Activated CD4-positive, alpha-beta T cell treated with anti-CD3 and anti-CD28 coated beads, Interleukin-2, amount 10 ng/mL, durations not matched to agents 24 days and 14 days (primary cell): ENCODE measurements at regions not wholly inside any gene's neighbourhood (a gene's known extent, or its start where the extent isn't known, plus 50 kb on each side); places are given as distances from the start of the nearest gene placed in this dataset.

ENCODE experiments used
- DNase-seq: peaks from one replicate; pipeline ENCODE4 v3.0.0; 2022
- H3K27ac Mint-ChIP-seq: one replicate; pipeline ENCODE4 v1.8.0; 2022; ENCODE audit warnings: mild to moderate bottlenecking, mixed read lengths
- H3K27me3 Mint-ChIP-seq: one replicate; pipeline ENCODE4 v1.8.0; 2022; ENCODE audit warnings: mixed read lengths
- H3K36me3 Mint-ChIP-seq: one replicate; pipeline ENCODE4 v1.8.0; 2022; ENCODE audit warnings: low read depth, mild to moderate bottlenecking, mixed read lengths
- H3K4me1 Mint-ChIP-seq: one replicate; pipeline ENCODE4 v1.8.0; 2021; ENCODE audit warnings: mixed read lengths
- H3K4me3 Mint-ChIP-seq: one replicate; pipeline ENCODE4 v1.8.0; 2022; ENCODE audit warnings: mild to moderate bottlenecking, moderate library complexity, mixed read lengths
- H3K9me3 Mint-ChIP-seq: one replicate; pipeline ENCODE4 v1.8.0; 2021; ENCODE audit warnings: mixed read lengths
- intact Hi-C: fragments of 100-400 bp; cut with micrococcal nuclease; formaldehyde crosslinking; loops from one replicate; pipeline ENCODE4 v1.15.1; 2023

DNA sequence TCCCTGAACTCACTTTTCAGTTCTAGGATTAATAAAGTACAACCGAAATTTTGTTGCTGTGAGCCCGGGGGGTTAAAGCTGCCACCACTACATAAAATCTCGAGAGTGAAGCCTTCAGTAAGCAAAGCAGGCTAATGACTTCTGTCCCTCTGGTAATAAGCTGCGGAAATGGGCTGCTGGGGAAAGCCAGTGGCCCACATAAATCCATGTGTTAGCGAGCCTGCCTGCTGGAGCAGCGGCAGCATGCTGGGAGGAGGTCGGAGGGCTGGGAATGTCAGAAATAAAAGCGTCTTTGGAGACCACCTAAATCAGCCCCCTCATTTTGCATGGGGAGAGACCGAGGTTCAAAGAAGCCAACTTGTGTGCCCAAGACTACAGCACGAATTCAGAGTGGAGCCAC lies 371.7 kb downstream of the TNS1 start:
- H3K4me3 Mint-ChIP-seq: no peak overlapping the region
- no peaks in the 10 kb centered on the region for H3K27me3 Mint-ChIP-seq
- H3K27ac Mint-ChIP-seq: no peak overlapping the region
- no peaks in the 10 kb centered on the region for H3K4me1 Mint-ChIP-seq
- intact Hi-C loops: no loop called here
- no peak for DNase-seq
- no peaks in the 10 kb centered on the region for H3K36me3 Mint-ChIP-seq
- H3K9me3 Mint-ChIP-seq: no peaks in the 10 kb centered on the region

DNA sequence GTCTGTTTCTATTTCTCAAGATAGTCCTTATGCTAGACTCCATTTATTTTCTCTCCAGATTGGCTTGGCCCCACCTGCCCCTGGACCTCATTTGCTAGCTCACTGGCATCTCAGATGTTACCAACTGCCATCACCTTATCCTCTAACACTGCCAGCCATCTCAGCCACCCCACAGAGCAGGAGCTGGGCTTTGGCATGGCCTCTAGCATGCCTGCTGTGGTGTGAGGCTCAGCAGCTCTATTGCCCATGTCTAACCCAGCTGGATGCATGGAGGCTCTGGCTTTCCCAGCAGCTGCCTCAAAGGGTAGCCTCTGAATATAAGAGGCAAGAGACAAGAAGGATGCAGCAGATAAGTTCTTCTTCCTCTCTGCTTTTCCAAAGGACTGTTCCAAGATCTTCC lies 373.4 kb downstream of the TNS1 start:
- H3K4me1 Mint-ChIP-seq: no peaks in the 10 kb centered on the region
- intact Hi-C loops: no loop called here

DNA sequence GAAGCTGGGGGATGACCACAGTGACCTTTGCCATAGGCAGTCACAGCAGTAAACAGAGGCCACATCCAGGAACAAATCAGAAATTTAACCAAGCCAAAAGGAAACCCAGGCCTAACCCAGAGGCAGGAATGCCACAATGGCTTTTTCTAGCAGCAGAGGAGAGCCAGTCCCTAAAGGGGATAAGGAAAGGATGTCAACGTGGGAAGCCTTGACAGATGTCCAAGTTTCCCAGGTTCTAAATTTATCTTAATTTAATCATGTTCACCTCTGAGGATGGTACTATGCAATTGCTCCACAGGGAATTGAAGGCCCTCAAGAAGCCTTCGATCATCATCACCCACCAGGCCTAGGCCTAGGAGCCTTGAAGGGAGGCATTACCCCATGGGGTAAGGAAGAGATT lies 374.7 kb downstream of the TNS1 start:
- intact Hi-C loops: no loop called here
- Mint-ChIP-seq H3K36me3 (no peaks in the 10 kb centered on the region), H3K9me3 (no peaks in the 10 kb centered on the region), H3K27me3 (no peaks in the 10 kb centered on the region), H3K4me1 (no peaks in the 10 kb centered on the region), H3K27ac (no peak overlapping the region), H3K4me3 (no peak overlapping the region)
- no peak for DNase-seq

More for the DNA sequence above, 373.4 kb downstream of the TNS1 start:
- no peaks in the 10 kb centered on the region for H3K36me3 Mint-ChIP-seq
- no peak overlapping the region for H3K27ac Mint-ChIP-seq
- H3K4me3 Mint-ChIP-seq: no peak overlapping the region
- H3K27me3 Mint-ChIP-seq: no peaks in the 10 kb centered on the region
- H3K9me3 Mint-ChIP-seq: no peaks in the 10 kb centered on the region
- DNase-seq: no peak

DNA sequence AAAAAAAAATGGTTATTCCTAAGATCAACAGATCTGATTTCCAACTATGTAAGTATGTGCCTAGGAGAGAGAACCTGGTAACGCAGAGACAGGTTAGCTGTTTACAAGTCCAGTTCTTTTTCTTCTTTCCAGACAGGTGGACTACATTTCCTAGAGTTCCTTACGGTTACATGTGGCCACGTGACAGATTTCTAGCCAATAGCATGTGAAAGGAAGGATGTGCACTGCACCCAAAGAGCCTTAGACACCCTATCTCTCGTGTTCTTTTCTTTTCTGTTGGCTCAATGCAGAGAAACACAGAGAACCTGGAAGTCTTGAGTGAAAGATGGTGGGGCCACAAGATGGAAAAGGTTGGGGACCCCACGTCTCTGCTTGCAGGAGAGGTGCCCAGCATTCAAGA lies 375.9 kb downstream of the TNS1 start:
- H3K36me3 Mint-ChIP-seq: no peaks in the 10 kb centered on the region
- no peaks in the 10 kb centered on the region for H3K9me3 Mint-ChIP-seq
- no peak overlapping the region for H3K4me3 Mint-ChIP-seq
- no peak for DNase-seq
- no peaks in the 10 kb centered on the region for H3K4me1 Mint-ChIP-seq
- no peaks in the 10 kb centered on the region for H3K27me3 Mint-ChIP-seq
- no peak overlapping the region for H3K27ac Mint-ChIP-seq
- intact Hi-C loops: no loop called here

DNA sequence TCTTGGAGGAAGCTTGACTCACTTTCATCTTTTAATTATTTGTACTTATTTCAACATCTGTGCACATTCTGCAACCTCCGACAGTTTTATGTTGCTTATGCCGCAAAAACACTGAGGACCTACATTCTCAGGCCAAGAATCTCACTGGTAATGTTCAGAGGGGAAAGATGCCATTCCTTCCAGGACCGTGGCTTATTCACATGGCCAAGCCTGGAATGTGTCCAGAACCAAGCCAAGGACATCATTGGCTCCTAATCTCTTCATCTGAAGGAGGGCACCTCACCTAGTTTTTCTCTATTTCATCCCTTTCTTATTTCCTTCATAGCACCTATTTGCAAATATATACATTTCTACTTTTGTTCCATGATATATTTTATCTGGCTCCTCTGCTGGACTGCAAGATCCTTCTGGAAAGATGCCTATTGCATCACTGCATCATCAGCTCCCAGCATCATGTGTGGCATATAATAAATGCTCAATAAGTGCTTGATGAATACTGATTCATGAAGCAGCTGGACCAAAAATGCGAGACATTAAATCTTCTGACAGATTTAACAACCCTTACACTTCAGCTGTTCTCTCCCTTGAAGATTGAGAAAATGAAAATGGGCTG lies 377.1 kb downstream of the TNS1 start:
- H3K27ac Mint-ChIP-seq: no peak overlapping the region

DNA sequence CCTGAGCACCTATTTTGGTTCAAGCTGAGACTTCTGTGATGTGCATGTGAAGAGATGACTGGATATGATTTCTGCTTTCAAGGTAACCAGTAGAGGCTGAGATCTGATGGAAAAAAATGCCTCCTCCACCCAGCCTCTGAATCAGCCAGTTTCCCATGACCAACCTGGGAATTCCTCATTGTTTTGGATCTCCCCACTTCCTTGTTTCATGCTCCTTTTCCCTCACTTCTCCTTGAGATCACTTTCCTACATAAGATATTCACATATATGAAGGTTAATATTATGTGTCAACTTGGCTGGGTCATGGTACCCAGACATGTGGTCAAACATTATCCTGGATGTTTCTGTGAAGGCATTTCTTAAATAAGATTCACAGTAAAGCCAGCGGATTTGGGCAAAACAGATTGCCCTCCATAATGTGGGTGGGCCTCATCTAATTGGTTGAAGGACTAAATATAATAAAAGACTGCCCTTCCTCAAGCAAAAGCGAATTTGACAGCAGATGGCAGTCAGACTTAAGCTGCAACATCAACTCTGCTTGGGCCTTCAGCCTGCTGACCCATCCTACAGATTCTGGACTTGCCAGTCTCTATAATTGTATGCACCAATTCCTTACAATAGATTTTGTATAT lies 379.4 kb downstream of the TNS1 start:
- intact Hi-C loops: no loop called here
- H3K9me3 Mint-ChIP-seq: no peaks in the 10 kb centered on the region

More for the DNA sequence above, 377.1 kb downstream of the TNS1 start:
- DNase-seq: no peak
- H3K9me3 Mint-ChIP-seq: no peaks in the 10 kb centered on the region
- H3K27me3 Mint-ChIP-seq: no peaks in the 10 kb centered on the region
- H3K4me1 Mint-ChIP-seq: no peaks in the 10 kb centered on the region
- H3K36me3 Mint-ChIP-seq: no peaks in the 10 kb centered on the region
- intact Hi-C loops: no loop called here
- no peak overlapping the region for H3K4me3 Mint-ChIP-seq

DNA sequence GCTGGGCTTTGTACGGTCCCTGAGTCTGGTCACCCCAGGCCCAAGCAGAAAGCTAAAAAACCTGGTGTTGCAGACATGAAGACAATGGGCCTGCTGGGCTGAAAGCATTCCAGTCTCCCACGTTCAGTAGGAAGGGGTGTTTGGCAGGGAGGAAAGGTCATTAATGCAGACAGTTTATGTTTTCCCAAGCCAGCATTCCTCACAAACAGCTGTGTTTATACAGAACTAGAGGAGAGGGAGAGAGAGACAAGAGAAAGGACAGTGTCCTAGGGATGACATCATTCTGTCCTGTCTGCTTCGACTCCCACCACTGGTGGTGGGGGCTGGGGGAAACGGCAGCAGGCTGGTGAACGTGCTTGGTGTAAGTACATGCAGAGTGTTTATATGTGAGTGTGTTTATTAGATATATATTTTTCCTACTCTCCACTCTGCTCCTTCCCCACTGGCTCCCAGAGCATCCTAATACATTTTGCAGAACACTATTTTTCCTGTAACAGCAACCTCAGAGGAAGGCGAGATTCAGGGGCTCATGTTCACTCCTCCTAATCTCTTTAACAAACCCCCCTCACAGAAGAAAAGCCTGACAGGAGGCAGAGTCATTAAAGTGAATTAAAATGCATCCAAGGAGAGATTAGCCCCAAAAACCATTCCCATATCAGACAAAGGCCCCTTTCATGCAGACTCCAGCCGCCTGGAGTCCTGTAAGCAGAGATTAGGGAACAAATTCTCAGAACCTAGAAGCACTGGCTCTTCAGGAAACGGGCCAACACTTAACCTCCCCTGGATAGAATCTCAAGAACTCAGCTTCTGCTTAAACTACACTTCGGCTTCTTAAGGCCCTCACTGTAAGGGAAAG lies 380.4 kb downstream of the TNS1 start:
- H3K27ac Mint-ChIP-seq: no peak overlapping the region
- no peak for DNase-seq
- no peaks in the 10 kb centered on the region for H3K4me1 Mint-ChIP-seq
- no peaks in the 10 kb centered on the region for H3K27me3 Mint-ChIP-seq
- no peaks in the 10 kb centered on the region for H3K36me3 Mint-ChIP-seq
- no peak overlapping the region for H3K4me3 Mint-ChIP-seq
- no peaks in the 10 kb centered on the region for H3K9me3 Mint-ChIP-seq
- intact Hi-C loops: no loop called here

More for the DNA sequence above, 379.4 kb downstream of the TNS1 start:
- no peak for DNase-seq
- H3K27me3 Mint-ChIP-seq: no peaks in the 10 kb centered on the region
- no peaks in the 10 kb centered on the region for H3K36me3 Mint-ChIP-seq
- no peaks in the 10 kb centered on the region for H3K4me1 Mint-ChIP-seq
- no peak overlapping the region for H3K27ac Mint-ChIP-seq
- H3K4me3 Mint-ChIP-seq: no peak overlapping the region

DNA sequence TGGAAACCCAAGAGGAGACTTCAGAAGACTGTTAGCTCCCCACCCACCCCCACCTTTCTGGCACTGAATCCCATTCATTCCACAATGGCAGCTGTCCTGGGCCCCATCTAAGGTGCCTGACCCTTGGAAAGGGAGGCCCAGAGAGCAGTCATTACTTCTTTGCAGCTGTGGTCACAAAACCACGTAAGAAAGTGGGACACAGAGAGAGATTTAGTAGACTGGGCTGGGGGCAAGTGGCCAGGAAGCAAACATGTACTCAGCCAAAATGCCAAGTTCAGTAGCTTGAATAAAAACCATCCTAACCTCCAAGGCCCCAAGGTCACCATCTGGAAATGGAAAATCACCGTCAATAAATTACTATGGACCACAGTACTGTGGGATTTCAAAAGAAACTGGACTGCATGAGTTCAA lies 381.4 kb downstream of the TNS1 start:
- DNase-seq: no peak
- intact Hi-C loops: no loop called here
- no peaks in the 10 kb centered on the region for H3K9me3 Mint-ChIP-seq

DNA sequence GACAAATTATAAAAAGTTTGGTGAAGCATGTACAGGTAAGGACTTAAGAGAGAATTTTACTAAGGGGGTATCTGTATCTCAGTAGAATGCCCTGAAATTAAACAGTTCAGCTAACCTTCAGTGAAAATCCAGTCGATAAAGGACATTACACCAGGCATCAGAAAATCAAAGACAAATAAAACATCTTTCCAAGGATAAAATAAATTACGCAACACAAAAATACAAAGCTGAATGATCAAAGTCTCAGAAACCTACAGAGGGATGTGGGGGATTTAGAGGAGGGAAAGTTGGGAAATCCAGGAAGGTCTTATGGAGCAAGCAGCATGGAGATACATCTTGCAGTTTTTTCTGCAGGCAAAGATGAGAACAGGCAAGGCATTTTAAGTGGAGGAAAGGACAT lies 384.1 kb downstream of the TNS1 start:
- Mint-ChIP-seq H3K9me3 (no peaks in the 10 kb centered on the region), H3K27me3 (no peaks in the 10 kb centered on the region), H3K4me1 (peaks cover 2% of the 10 kb centered on the region), H3K27ac (no peak overlapping the region), H3K36me3 (no peaks in the 10 kb centered on the region), H3K4me3 (no peak overlapping the region)
- no peak for DNase-seq
- intact Hi-C loops: no loop called here

More for the DNA sequence above, 381.4 kb downstream of the TNS1 start:
- Mint-ChIP-seq H3K27me3 (no peaks in the 10 kb centered on the region), H3K27ac (no peak overlapping the region), H3K4me3 (no peak overlapping the region), H3K4me1 (no peaks in the 10 kb centered on the region), H3K36me3 (no peaks in the 10 kb centered on the region)

DNA sequence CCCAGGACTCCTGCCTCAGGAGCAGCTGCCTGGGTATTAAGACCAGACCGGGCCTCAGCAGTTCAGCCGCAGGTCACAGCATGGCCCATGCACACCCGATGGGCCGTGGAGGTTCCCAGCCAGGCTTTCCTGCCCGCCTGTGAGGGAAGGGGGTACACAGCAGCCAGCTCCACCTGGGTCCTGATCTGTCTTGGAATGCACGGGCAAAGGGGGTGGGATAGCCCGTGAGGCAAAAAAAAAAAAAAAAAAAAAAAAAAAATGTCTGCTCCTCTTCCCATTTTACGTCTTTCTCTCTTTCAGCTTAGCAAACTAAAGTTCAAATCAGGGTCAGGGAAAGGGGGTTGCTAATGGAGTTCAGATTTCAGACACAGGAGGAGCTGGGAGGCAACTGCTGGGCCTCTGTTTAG lies 385.2 kb downstream of the TNS1 start:
- H3K4me1 Mint-ChIP-seq: peaks cover 2% of the 10 kb centered on the region
- H3K4me3 Mint-ChIP-seq: no peak overlapping the region
- no peaks in the 10 kb centered on the region for H3K36me3 Mint-ChIP-seq
- H3K27me3 Mint-ChIP-seq: no peaks in the 10 kb centered on the region
- DNase-seq: no peak
- intact Hi-C loops: no loop called here
- H3K27ac Mint-ChIP-seq: no peak overlapping the region
- H3K9me3 Mint-ChIP-seq: no peaks in the 10 kb centered on the region

DNA sequence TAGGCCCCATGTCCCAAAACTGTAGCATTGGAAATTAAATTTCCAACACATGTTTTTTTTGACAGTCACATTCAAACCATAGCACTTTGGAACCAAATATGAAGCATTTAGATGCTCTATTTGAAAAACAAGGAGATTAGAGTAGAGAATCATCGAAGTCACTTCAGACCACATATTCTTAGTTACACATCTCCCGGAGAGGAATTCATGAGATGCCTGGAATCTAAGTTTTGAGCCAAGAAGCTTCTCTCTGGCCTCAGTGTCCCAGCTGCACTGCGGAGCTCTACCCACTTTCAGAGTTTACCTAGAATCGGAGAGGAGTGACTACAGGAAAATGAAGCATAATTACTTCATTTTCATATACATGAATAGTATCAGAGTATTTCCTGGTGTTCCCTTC lies 385.9 kb downstream of the TNS1 start:
- H3K36me3 Mint-ChIP-seq: no peaks in the 10 kb centered on the region
- H3K9me3 Mint-ChIP-seq: no peaks in the 10 kb centered on the region
- H3K27ac Mint-ChIP-seq: no peak overlapping the region
- peaks cover 2% of the 10 kb centered on the region for H3K4me1 Mint-ChIP-seq
- intact Hi-C loops: no loop called here
- DNase-seq: no peak
- no peak overlapping the region for H3K4me3 Mint-ChIP-seq
- H3K27me3 Mint-ChIP-seq: no peaks in the 10 kb centered on the region

DNA sequence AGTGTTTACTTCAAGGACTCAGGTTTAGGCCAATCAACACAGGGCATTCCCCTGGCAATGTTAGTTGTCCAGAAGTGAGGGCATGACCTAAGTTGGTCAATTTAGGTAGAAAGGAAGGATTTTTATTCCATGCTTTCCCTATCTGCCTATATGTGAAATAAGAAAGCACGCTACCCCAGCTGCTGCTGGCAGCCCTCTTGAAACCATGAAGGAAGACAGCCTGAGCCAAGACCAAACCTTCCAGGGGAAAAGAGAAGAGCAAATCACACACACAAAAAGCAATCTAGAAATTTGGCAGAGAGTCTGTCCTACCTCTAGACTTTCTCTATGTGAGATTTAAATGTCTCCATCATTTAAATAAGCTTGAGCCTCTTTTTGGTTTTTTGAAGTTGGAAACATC lies 387.6 kb downstream of the TNS1 start:
- no peaks in the 10 kb centered on the region for H3K27me3 Mint-ChIP-seq
- DNase-seq: no peak
- H3K4me1 Mint-ChIP-seq: peaks cover 15% of the 10 kb centered on the region
- intact Hi-C loops: no loop called here
- no peaks in the 10 kb centered on the region for H3K36me3 Mint-ChIP-seq
- H3K9me3 Mint-ChIP-seq: no peaks in the 10 kb centered on the region
- H3K4me3 Mint-ChIP-seq: no peak overlapping the region
- no peak overlapping the region for H3K27ac Mint-ChIP-seq

DNA sequence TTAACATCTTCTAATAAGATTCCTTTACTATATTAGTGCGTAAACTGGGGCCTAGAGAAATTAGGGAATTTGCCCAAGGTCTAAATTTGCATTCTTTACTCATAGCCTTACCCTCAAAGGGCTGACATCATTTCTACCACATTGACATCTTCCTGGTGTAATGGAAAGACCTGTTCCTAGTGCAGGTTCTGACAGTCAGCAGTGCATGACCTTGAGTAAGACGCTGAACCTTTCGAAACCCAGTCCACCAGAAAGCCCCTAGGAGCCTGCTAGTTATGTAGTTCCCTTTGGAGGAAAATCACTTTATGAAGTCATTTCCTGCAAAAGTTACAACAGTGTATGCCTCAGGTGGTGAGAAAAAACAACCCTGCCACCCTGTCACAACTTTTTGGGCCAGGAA lies 388.3 kb downstream of the TNS1 start:
- Mint-ChIP-seq H3K36me3 (no peaks in the 10 kb centered on the region), H3K4me1 (peaks cover 21% of the 10 kb centered on the region), H3K9me3 (no peaks in the 10 kb centered on the region), H3K27ac (no peak overlapping the region), H3K27me3 (no peaks in the 10 kb centered on the region), H3K4me3 (no peak overlapping the region)
- no peak for DNase-seq
- intact Hi-C loops: no loop called here

DNA sequence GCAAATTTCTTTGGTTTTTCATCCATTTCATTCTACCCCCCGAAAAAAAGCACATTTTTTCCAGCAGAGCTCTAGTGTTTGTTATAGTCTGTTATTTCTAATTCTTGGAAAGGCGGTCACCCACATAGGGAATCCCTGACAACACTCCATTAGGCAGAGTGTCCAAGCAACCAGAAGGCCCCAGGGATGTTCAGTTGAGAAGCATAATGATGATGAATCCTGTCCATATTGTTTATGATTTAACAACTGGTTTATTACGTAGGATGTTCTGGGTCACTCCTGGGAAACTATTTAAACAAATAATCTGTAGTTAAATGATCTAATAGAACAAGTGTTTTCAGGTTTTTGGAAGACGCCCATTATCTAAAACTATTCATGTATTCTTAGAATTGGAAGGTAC lies 388.7 kb downstream of the TNS1 start:
- no peak overlapping the region for H3K27ac Mint-ChIP-seq
- no peak overlapping the region for H3K4me3 Mint-ChIP-seq
- intact Hi-C loops: no loop called here
- H3K9me3 Mint-ChIP-seq: no peaks in the 10 kb centered on the region
- H3K36me3 Mint-ChIP-seq: no peaks in the 10 kb centered on the region
- no peaks in the 10 kb centered on the region for H3K27me3 Mint-ChIP-seq
- peaks cover 23% of the 10 kb centered on the region for H3K4me1 Mint-ChIP-seq
- DNase-seq: no peak
